Activated naive CD8-positive, alpha-beta T cell treated with anti-CD3 and anti-CD28 coated beads for 36 hours (primary cell): ENCODE measurements at regions not wholly inside any gene's neighbourhood (a gene's known extent, or its start where the extent isn't known, plus 50 kb on each side); places are given as distances from the start of the nearest gene placed in this dataset.
A peak's percentile ranks its signal among the peaks of the same experiment; 100 is the strongest.
"Not testable (repeated sequence)": the region's sequence is repeated elsewhere in the genome, so short reads cannot be mapped to it uniquely, and the experiment has no call there.

Experiments
- DNase-seq: peaks from one replicate; pipeline ENCODE4 v3.0.0; 2021
- H3K27ac Mint-ChIP-seq: one replicate; pipeline ENCODE4 v1.8.0; 2022; ENCODE audit warnings: mild to moderate bottlenecking, moderate library complexity, mixed read lengths
- H3K27me3 Mint-ChIP-seq: one replicate; pipeline ENCODE4 v1.8.0; 2022; ENCODE audit warnings: mild to moderate bottlenecking, mixed read lengths
- H3K36me3 Mint-ChIP-seq: one replicate; pipeline ENCODE4 v1.8.0; 2021; ENCODE audit warnings: mild to moderate bottlenecking, mixed read lengths
- H3K4me1 Mint-ChIP-seq: one replicate; pipeline ENCODE4 v1.8.0; 2021; ENCODE audit warnings: mixed read lengths
- H3K4me3 Mint-ChIP-seq: one replicate; pipeline ENCODE4 v1.8.0; 2022; ENCODE audit warnings: mild to moderate bottlenecking, moderate library complexity, mixed read lengths
- H3K9me3 Mint-ChIP-seq: one replicate; pipeline ENCODE4 v1.8.0; 2022; ENCODE audit warnings: mixed read lengths

- H3K27ac Mint-ChIP-seq = no peak overlapping the region
- no peaks in the 10 kb centered on the region for H3K9me3 Mint-ChIP-seq
- no peak for DNase-seq
- peaks cover 12% of the 10 kb centered on the region for H3K27me3 Mint-ChIP-seq
- no peak overlapping the region for H3K4me3 Mint-ChIP-seq
- H3K4me1 Mint-ChIP-seq = no peaks in the 10 kb centered on the region
- no peaks in the 10 kb centered on the region for H3K36me3 Mint-ChIP-seq
These were observed 249.1 kb upstream of the UBASH3B start for GRCh38 chr11:122406466-122406865.

- Mint-ChIP-seq H3K27ac (no peak overlapping the region), H3K27me3 (peaks cover 15% of the 10 kb centered on the region), H3K9me3 (no peaks in the 10 kb centered on the region), H3K4me3 (no peak overlapping the region), H3K36me3 (no peaks in the 10 kb centered on the region), H3K4me1 (no peaks in the 10 kb centered on the region)
- DNase-seq = no peak
These were observed 249.8 kb upstream of the UBASH3B start for GRCh38 chr11:122405547-122406341.

- no peak for DNase-seq
- no peaks in the 10 kb centered on the region for H3K36me3 Mint-ChIP-seq
- no peak overlapping the region for H3K27ac Mint-ChIP-seq
- H3K9me3 Mint-ChIP-seq = no peaks in the 10 kb centered on the region
- H3K4me1 Mint-ChIP-seq = no peaks in the 10 kb centered on the region
- no peak overlapping the region for H3K4me3 Mint-ChIP-seq
- H3K27me3 Mint-ChIP-seq = peaks cover 15% of the 10 kb centered on the region
These were observed 251.0 kb upstream of the UBASH3B start for GRCh38 chr11:122404571-122404970.

DNA sequence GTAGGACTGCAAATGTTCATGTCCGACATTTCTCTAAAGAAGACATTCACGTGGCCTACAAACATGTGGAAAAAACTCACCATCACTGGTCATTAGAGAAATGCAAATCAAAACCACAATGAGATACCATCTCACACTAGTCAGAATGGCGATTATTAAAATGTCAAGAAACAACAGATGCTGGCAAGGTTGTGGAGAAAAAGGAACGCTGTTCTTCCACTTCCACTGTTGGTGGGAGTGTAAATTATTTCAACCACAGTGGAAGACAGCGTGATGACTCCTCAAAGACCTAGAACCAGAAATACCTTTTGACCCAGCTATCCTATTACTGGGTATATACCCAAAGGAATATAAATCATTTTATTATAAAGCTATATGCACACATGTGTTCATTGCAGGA lies 253.9 kb upstream of the UBASH3B start:
- not testable (repeated sequence) for H3K4me3 Mint-ChIP-seq, H3K36me3 Mint-ChIP-seq, DNase-seq, H3K27ac Mint-ChIP-seq, H3K9me3 Mint-ChIP-seq, H3K4me1 Mint-ChIP-seq
- peaks cover 19% of the 10 kb centered on the region for H3K27me3 Mint-ChIP-seq

DNA sequence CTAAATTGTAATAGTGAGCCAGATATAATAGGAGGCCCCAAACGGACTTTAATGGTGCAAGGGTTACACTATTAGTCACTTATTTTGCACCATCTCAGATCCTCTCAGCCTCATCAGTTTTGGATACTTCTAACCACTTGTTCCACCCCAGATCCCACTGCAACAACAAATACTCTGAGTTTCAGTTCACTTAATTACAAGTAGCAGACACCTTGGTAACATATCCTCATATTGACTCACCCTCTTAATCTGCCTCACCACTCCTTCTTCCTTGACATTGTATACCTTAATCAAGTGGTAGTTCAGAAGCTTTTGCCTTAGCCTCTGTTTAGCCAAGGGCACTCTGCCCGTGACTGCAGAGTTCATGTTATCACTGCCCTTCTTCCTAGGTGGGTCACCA lies 256.1 kb upstream of the UBASH3B start:
- H3K36me3 Mint-ChIP-seq = no peaks in the 10 kb centered on the region
- no peak for DNase-seq
- H3K4me3 Mint-ChIP-seq = no peak overlapping the region
- peaks cover 4% of the 10 kb centered on the region for H3K4me1 Mint-ChIP-seq
- peak overlapping the region; percentile 19 for H3K27ac Mint-ChIP-seq
- H3K9me3 Mint-ChIP-seq = no peaks in the 10 kb centered on the region
- peaks cover 13% of the 10 kb centered on the region for H3K27me3 Mint-ChIP-seq

- DNase-seq = no peak
- no peaks in the 10 kb centered on the region for H3K36me3 Mint-ChIP-seq
- H3K4me1 Mint-ChIP-seq = peaks cover 4% of the 10 kb centered on the region
- no peak overlapping the region for H3K4me3 Mint-ChIP-seq
- peak overlapping the region; percentile 19 for H3K27ac Mint-ChIP-seq
- no peaks in the 10 kb centered on the region for H3K9me3 Mint-ChIP-seq
- peaks cover 13% of the 10 kb centered on the region for H3K27me3 Mint-ChIP-seq
These were observed 256.7 kb upstream of the UBASH3B start for GRCh38 chr11:122398851-122399250.

DNA sequence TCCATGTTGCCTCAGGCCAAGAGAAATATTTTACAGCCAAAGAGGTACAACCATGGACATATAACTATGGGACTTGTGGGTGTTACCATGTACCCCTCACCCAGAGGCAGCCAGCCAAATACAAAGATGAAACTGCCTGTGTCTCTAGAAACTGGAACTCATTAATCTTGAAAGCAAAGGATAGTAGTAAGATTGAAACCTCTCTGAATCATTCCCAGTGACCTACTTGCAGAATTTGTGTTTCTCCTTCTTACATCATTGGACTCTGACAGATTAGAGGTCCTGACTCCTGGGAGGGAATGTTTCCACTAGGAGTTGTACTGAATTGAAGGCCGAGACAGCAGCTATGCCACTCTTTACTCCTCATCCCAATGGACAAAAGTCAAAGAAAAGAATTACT lies 257.4 kb upstream of the UBASH3B start:
- H3K4me3 Mint-ChIP-seq = no peak overlapping the region
- peak overlapping the region; percentile 73 for H3K27ac Mint-ChIP-seq
- no peaks in the 10 kb centered on the region for H3K36me3 Mint-ChIP-seq
- DNase-seq = no peak
- peaks cover 4% of the 10 kb centered on the region for H3K4me1 Mint-ChIP-seq
- H3K27me3 Mint-ChIP-seq = peaks cover 13% of the 10 kb centered on the region
- no peaks in the 10 kb centered on the region for H3K9me3 Mint-ChIP-seq

DNA sequence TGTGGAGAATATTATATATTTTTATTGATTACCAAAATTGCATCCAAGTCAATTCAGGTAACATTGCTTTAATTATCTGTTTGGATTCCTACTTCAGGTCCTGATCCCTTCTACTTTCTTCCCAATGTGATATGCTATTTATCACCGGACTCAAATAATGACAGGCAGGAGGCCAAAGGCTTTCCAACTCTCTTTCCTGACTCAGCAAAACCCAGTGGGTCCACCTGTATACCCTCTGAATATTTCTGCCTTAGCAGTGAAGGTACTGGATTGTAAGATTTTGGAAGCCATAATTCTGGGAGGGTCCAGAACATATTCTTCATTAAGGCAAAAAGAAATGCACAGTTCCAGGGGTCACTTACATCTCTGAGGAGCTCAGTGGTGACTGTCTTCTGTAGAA lies 260.2 kb upstream of the UBASH3B start:
- Mint-ChIP-seq H3K27ac (no peak overlapping the region), H3K36me3 (no peaks in the 10 kb centered on the region), H3K4me1 (peaks cover 4% of the 10 kb centered on the region), H3K27me3 (peaks cover 6% of the 10 kb centered on the region), H3K9me3 (no peaks in the 10 kb centered on the region), H3K4me3 (no peak overlapping the region)
- DNase-seq = no peak

GRCh38 chr11:122394313-122394712 lies 261.2 kb upstream of the UBASH3B start:
- Mint-ChIP-seq H3K27me3 (peaks cover 6% of the 10 kb centered on the region), H3K36me3 (no peaks in the 10 kb centered on the region), H3K4me3 (no peak overlapping the region), H3K4me1 (peaks cover 4% of the 10 kb centered on the region), H3K9me3 (no peaks in the 10 kb centered on the region), H3K27ac (no peak overlapping the region)
- no peak for DNase-seq

DNA sequence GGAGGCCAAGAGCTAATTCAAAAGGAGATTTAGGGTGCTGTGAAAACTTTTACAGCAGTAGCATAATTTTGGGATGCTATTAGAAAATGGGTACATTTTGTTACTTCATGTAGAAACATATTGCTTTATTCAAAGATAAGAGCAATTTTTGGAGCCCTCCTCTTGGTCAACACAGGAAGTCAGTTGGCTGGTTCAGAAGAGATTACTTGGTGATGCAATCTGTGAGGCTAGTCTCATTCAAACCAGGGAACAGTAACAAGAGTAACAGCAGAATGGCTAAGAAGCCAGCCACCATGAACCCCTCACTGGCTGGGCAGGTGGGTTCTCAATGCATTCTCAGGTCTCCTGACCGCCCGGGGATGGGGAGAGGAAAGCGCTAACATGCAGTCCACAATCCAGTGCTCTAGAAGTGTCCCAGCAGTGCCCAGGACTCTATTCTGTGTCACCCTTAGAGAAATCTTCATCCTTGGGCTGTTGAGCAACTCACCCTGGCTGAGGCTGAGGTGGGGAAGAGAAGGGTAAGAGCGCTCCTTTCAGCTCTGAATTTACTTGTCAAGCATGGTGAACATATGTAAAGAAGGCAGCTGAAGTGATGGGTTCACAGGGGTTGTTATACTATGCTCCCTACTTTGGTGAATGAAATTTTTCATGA lies 262.2 kb upstream of the UBASH3B start:
- Mint-ChIP-seq H3K4me3 (no peak overlapping the region), H3K9me3 (no peaks in the 10 kb centered on the region), H3K4me1 (peaks cover 3% of the 10 kb centered on the region), H3K27ac (no peak overlapping the region), H3K27me3 (peaks cover 5% of the 10 kb centered on the region), H3K36me3 (no peaks in the 10 kb centered on the region)
- DNase-seq = no peak

- H3K36me3 Mint-ChIP-seq = no peaks in the 10 kb centered on the region
- H3K9me3 Mint-ChIP-seq = no peaks in the 10 kb centered on the region
- no peak overlapping the region for H3K4me3 Mint-ChIP-seq
- DNase-seq = no peak
- H3K27ac Mint-ChIP-seq = no peak overlapping the region
- H3K27me3 Mint-ChIP-seq = no peaks in the 10 kb centered on the region
- H3K4me1 Mint-ChIP-seq = no peaks in the 10 kb centered on the region
These were observed 263.0 kb upstream of the UBASH3B start for GRCh38 chr11:122392508-122392907.

DNA sequence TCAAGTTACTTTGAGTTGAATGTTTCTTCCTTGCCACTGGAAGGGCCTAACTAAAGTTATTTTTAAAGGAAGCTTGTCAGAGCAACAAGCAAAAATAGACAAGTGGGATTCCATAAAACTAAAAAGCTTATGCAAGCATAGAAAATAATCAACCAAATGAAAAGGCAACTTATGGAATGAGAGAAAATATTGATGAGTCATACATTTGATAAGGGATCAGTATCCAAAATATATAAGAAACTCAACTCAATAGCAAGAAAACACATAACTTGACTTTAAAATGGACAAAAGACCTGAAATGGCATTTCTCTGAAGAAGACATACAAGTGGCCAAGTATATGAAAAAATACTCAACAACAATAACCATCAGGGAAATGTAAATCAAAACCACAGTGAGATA lies 264.5 kb upstream of the UBASH3B start:
- no peaks in the 10 kb centered on the region for H3K4me1 Mint-ChIP-seq
- no peaks in the 10 kb centered on the region for H3K36me3 Mint-ChIP-seq
- no peaks in the 10 kb centered on the region for H3K9me3 Mint-ChIP-seq
- DNase-seq = no peak
- no peak overlapping the region for H3K27ac Mint-ChIP-seq
- H3K27me3 Mint-ChIP-seq = no peaks in the 10 kb centered on the region
- H3K4me3 Mint-ChIP-seq = no peak overlapping the region

DNA sequence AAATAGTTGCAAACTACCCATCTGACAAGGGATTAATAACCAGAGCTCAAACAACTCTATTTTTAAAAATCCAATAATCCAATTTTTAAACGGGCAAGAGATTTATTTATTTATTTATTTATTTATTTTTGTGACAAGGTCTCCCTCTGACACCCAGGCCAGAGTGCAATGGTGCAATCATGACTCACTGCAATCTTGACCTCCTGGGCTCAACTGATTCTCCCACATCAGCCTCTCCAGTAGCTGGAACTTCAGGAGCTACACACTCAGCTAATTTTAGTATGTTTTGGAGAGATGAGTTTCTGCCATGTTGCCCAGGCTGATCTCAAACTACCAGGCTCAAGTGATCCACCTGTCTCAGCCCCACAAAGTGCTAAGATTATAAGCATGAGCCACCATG lies 267.2 kb upstream of the BLID start:
- DNase-seq = no peak
- H3K36me3 Mint-ChIP-seq = no peaks in the 10 kb centered on the region
- peaks cover 11% of the 10 kb centered on the region for H3K9me3 Mint-ChIP-seq
- H3K4me3 Mint-ChIP-seq = no peak overlapping the region
- no peaks in the 10 kb centered on the region for H3K27me3 Mint-ChIP-seq
- H3K4me1 Mint-ChIP-seq = no peaks in the 10 kb centered on the region
- H3K27ac Mint-ChIP-seq = no peak overlapping the region

- no peak for DNase-seq
- Mint-ChIP-seq H3K9me3 (peaks cover 8% of the 10 kb centered on the region), H3K4me3 (no peak overlapping the region), H3K36me3 (no peaks in the 10 kb centered on the region), H3K27ac (no peak overlapping the region), H3K27me3 (peaks cover 22% of the 10 kb centered on the region), H3K4me1 (no peaks in the 10 kb centered on the region)
These were observed 259.8 kb upstream of the BLID start for GRCh38 chr11:122375687-122376399.

GRCh38 chr11:122368796-122369195 lies 252.8 kb upstream of the BLID start:
- H3K27me3 Mint-ChIP-seq = peaks cover 11% of the 10 kb centered on the region

More at GRCh38 chr11:122368796-122369195, 252.8 kb upstream of the BLID start:
- no peak overlapping the region for H3K4me3 Mint-ChIP-seq
- H3K4me1 Mint-ChIP-seq = no peaks in the 10 kb centered on the region
- DNase-seq = no peak
- H3K9me3 Mint-ChIP-seq = no peaks in the 10 kb centered on the region
- H3K27ac Mint-ChIP-seq = no peak overlapping the region
- H3K36me3 Mint-ChIP-seq = no peaks in the 10 kb centered on the region
